GM12872 (cell line): ENCODE measurements at regions not wholly inside any gene's neighbourhood (a gene's known extent, or its start where the extent isn't known, plus 50 kb on each side); places are given as distances from the start of the nearest gene placed in this dataset.

ENCODE experiments used
- CTCF ChIP-seq: IDR thresholded peaks from 3 replicates; pipeline ENCODE4 v1.5.1; 2011; ENCODE audit warnings: low read depth, mild to moderate bottlenecking, low read length, moderate library complexity; ENCODE audit not compliant: insufficient read depth

GRCh38 chrX:15072259-15072658 lies 197.6 kb downstream of the ASB9 start:
- TF ChIP-seq CTCF = no peak

- no peak for TF ChIP-seq CTCF
Measured at GRCh38 chrX:15059474-15059873, 186.3 kb downstream of the MOSPD2 start.

- no peak for TF ChIP-seq CTCF
Measured at GRCh38 chrX:15056044-15056443, 182.8 kb downstream of the MOSPD2 start.

GRCh38 chrX:15055146-15055930 lies 182.1 kb downstream of the MOSPD2 start:
- TF ChIP-seq CTCF = no peak

- no peak for TF ChIP-seq CTCF
Measured at GRCh38 chrX:15050395-15050794, 177.2 kb downstream of the MOSPD2 start.

GRCh38 chrX:15043538-15043937 lies 170.3 kb downstream of the MOSPD2 start:
- no peak for TF ChIP-seq CTCF

GRCh38 chrX:15033917-15034316 lies 160.7 kb downstream of the MOSPD2 start:
- TF ChIP-seq CTCF = no peak
